Hepatocyte (in vitro differentiated cells): ENCODE measurements at regions not wholly inside any gene's neighbourhood (a gene's known extent, or its start where the extent isn't known, plus 50 kb on each side); places are given as distances from the start of the nearest gene placed in this dataset.

Experiments used
- EZH2 ChIP-seq: fragments of 200-600 bp; sonication (generic); IDR thresholded peaks from 2 replicates; pipeline ENCODE4 v1.6.1; 2016; ENCODE audit warnings: antibody characterized with exemption, mild to moderate bottlenecking, borderline replicate concordance
- EZH2phosphoT487 ChIP-seq: fragments of 200-600 bp; sonication (generic); IDR thresholded peaks from one replicate; pipeline ENCODE4 v1.6.1; 2018; ENCODE audit warnings: antibody characterized with exemption, mild to moderate bottlenecking, low read depth, moderate library complexity; ENCODE audit not compliant: unreplicated experiment, severe bottlenecking
- TF ChIP-seq, protein P1 (sequence below): fragments of 200-600 bp; sonication (generic); IDR thresholded peaks from 2 replicates; pipeline ENCODE4 v1.5.1; 2016; ENCODE audit warnings: antibody characterized with exemption, mild to moderate bottlenecking; ENCODE audit not compliant: poor library complexity

DNA sequence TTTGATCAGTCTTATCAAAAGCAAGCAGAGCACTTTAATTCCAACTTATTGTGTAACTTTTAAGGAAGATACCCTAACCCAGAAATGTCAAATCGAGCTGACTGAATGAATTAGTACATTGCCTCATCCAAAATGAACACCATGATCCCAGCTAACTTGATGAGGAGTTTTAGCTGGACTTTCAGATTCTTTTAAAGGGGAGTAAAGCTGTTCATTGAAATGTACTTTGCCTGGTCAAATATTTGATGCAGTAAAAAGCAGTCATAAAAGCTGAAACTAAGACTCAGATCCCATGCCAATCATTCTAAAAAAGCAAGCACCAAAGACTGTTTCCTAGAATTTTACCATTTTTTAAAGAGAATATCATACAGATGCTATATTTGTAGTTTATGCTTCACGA, 114.1 kb downstream of the FSCB start:
- TF ChIP-seq, protein P1, sequence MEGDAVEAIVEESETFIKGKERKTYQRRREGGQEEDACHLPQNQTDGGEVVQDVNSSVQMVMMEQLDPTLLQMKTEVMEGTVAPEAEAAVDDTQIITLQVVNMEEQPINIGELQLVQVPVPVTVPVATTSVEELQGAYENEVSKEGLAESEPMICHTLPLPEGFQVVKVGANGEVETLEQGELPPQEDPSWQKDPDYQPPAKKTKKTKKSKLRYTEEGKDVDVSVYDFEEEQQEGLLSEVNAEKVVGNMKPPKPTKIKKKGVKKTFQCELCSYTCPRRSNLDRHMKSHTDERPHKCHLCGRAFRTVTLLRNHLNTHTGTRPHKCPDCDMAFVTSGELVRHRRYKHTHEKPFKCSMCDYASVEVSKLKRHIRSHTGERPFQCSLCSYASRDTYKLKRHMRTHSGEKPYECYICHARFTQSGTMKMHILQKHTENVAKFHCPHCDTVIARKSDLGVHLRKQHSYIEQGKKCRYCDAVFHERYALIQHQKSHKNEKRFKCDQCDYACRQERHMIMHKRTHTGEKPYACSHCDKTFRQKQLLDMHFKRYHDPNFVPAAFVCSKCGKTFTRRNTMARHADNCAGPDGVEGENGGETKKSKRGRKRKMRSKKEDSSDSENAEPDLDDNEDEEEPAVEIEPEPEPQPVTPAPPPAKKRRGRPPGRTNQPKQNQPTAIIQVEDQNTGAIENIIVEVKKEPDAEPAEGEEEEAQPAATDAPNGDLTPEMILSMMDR, result no peak
- no peak for TF ChIP-seq EZH2
- TF ChIP-seq EZH2phosphoT487, result no peak
